Karpas-422 (cell line): ENCODE measurements at regions not wholly inside any gene's neighbourhood (a gene's known extent, or its start where the extent isn't known, plus 50 kb on each side); places are given as distances from the start of the nearest gene placed in this dataset.

Experiments
- DNase-seq: peaks from one replicate; pipeline ENCODE4 v3.0.0-alpha.2; 2015
- H2AFZ ChIP-seq: fragments of 200-600 bp; sonication (generic); 2 replicates; pipeline ENCODE4 v1.6.1; 2014; ENCODE audit warnings: antibody characterized with exemption, low read length, mixed read lengths
- H3K27ac ChIP-seq: fragments of 200-600 bp; sonication (generic); 2 replicates; pipeline ENCODE4 v1.5.1; 2014; ENCODE audit warnings: mild to moderate bottlenecking, low read length, moderate library complexity
- H3K27me3 ChIP-seq: fragments of 200-600 bp; sonication (generic); 2 replicates; pipeline ENCODE4 v1.6.1; 2014; ENCODE audit warnings: low read length, mixed read lengths
- H3K36me3 ChIP-seq: fragments of 200-600 bp; sonication (generic); 2 replicates; pipeline ENCODE4 v1.6.1; 2014; ENCODE audit warnings: low read length, mixed read lengths; ENCODE audit not compliant: insufficient read depth
- H3K4me1 ChIP-seq: fragments of 200-600 bp; sonication (generic); 2 replicates; pipeline ENCODE4 v1.6.1; 2014; ENCODE audit warnings: mild to moderate bottlenecking, low read length, mixed read lengths
- H3K4me2 ChIP-seq: fragments of 200-600 bp; sonication (generic); 2 replicates; pipeline ENCODE4 v1.6.1; 2014; ENCODE audit warnings: low read length, low read depth, mild to moderate bottlenecking; ENCODE audit not compliant: poor library complexity, severe bottlenecking
- H3K4me3 ChIP-seq: fragments of 200-600 bp; sonication (generic); 2 replicates; pipeline ENCODE4 v1.5.1; 2014; ENCODE audit warnings: mild to moderate bottlenecking, antibody characterized with exemption, low read length, mixed read lengths
- H3K79me2 ChIP-seq: fragments of 200-600 bp; sonication (generic); 2 replicates; pipeline ENCODE4 v1.6.1; 2014; ENCODE audit warnings: mild to moderate bottlenecking, low read length, mixed read lengths
- H3K9ac ChIP-seq: fragments of 200-600 bp; sonication (generic); 2 replicates; pipeline ENCODE4 v1.6.0; 2014; ENCODE audit warnings: low read length
- H3K9me2 ChIP-seq: fragments of 200-600 bp; sonication (generic), shearing (Covaris generic); replicated peaks from 2 replicates; pipeline ENCODE4 v1.6.0; 2014; ENCODE audit warnings: mild to moderate bottlenecking, low read length, moderate library complexity; ENCODE audit not compliant: insufficient read depth
- H3K9me3 ChIP-seq: fragments of 300-700, 200-600 bp; sonication (generic); 2 replicates; pipeline ENCODE4 v1.6.1; 2014; ENCODE audit warnings: low read length, mixed read lengths
- H4K20me1 ChIP-seq: fragments of 200-600 bp; sonication (generic); 2 replicates; pipeline ENCODE4 v1.6.1; 2014; ENCODE audit warnings: mild to moderate bottlenecking, antibody characterized with exemption, low read length, low read depth; ENCODE audit not compliant: insufficient read depth

GRCh38 chr2:111629983-111630382 is 254.0 kb downstream of the ANAPC1 start:
- H3K9me3 ChIP-seq: peaks cover 4% of the 10 kb centered on the region
- H4K20me1 ChIP-seq: no peaks in the 10 kb centered on the region
- no peak overlapping the region for H3K4me3 ChIP-seq
- no peaks in the 10 kb centered on the region for H3K79me2 ChIP-seq
- H3K27me3 ChIP-seq: no peaks in the 10 kb centered on the region
- DNase-seq: no peak
- H3K36me3 ChIP-seq: no peaks in the 10 kb centered on the region
- no peak overlapping the region for H3K27ac ChIP-seq
- no peak overlapping the region for H2AFZ ChIP-seq
- H3K9ac ChIP-seq: no peak overlapping the region
- H3K4me2 ChIP-seq: no peak overlapping the region
- no peaks in the 10 kb centered on the region for H3K9me2 ChIP-seq
- H3K4me1 ChIP-seq: no peaks in the 10 kb centered on the region

DNA sequence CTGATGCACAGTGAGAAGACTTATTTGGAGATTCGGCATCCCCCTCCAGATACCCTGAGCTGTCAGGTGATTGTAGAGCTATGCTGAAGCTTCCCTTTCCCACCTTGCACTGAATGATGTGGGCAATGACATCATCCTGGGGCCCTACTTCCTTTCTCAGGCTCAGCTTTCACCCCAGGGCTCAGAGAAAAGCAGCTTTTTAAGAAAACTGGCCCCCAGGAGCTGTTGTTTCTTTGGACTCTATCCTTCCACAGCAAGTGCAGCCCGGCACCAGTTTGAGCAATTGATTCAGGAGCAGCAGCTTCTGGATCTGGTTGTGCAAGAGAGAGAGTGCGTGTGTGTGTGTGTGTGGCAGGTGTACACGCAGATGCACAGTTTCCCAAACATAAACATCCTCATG is 251.3 kb downstream of the ANAPC1 start:
- no peak for DNase-seq
- no peaks in the 10 kb centered on the region for H4K20me1 ChIP-seq
- H3K9me2 ChIP-seq: no peaks in the 10 kb centered on the region
- H2AFZ ChIP-seq: no peak overlapping the region
- no peaks in the 10 kb centered on the region for H3K79me2 ChIP-seq
- H3K4me1 ChIP-seq: no peaks in the 10 kb centered on the region
- peaks cover 4% of the 10 kb centered on the region for H3K9me3 ChIP-seq
- no peak overlapping the region for H3K4me2 ChIP-seq
- H3K27me3 ChIP-seq: no peaks in the 10 kb centered on the region
- no peak overlapping the region for H3K4me3 ChIP-seq
- H3K36me3 ChIP-seq: no peaks in the 10 kb centered on the region
- H3K9ac ChIP-seq: no peak overlapping the region
- no peak overlapping the region for H3K27ac ChIP-seq

- Histone ChIP-seq H4K20me1 (no peaks in the 10 kb centered on the region), H3K4me3 (no peak overlapping the region), H3K27ac (no peak overlapping the region), H3K9me3 (peaks cover 4% of the 10 kb centered on the region), H3K36me3 (no peaks in the 10 kb centered on the region), H3K27me3 (no peaks in the 10 kb centered on the region), H3K4me2 (no peak overlapping the region), H2AFZ (no peak overlapping the region), H3K9ac (no peak overlapping the region), H3K4me1 (no peaks in the 10 kb centered on the region), H3K9me2 (no peaks in the 10 kb centered on the region), H3K79me2 (no peaks in the 10 kb centered on the region)
- DNase-seq: no peak
These were observed 250.8 kb downstream of the ANAPC1 start for GRCh38 chr2:111633189-111633588.

GRCh38 chr2:111633643-111634042 is 250.3 kb downstream of the ANAPC1 start:
- no peak overlapping the region for H3K27ac ChIP-seq
- H3K79me2 ChIP-seq: no peaks in the 10 kb centered on the region
- H2AFZ ChIP-seq: no peak overlapping the region
- no peaks in the 10 kb centered on the region for H3K36me3 ChIP-seq
- no peaks in the 10 kb centered on the region for H3K4me1 ChIP-seq
- H3K4me3 ChIP-seq: no peak overlapping the region
- no peak overlapping the region for H3K4me2 ChIP-seq
- H4K20me1 ChIP-seq: no peaks in the 10 kb centered on the region
- peaks cover 1% of the 10 kb centered on the region; the same call in 1 of the 2 replicates for H3K9me3 ChIP-seq
- H3K9ac ChIP-seq: no peak overlapping the region
- no peak for DNase-seq
- H3K27me3 ChIP-seq: no peaks in the 10 kb centered on the region
- no peaks in the 10 kb centered on the region for H3K9me2 ChIP-seq

- Histone ChIP-seq H3K79me2 (no peaks in the 10 kb centered on the region), H3K36me3 (no peaks in the 10 kb centered on the region), H3K9me2 (no peaks in the 10 kb centered on the region), H3K4me3 (no peak overlapping the region), H2AFZ (no peak overlapping the region), H3K27me3 (no peaks in the 10 kb centered on the region), H3K9me3 (no peaks in the 10 kb centered on the region), H4K20me1 (no peaks in the 10 kb centered on the region), H3K9ac (no peak overlapping the region), H3K4me2 (no peak overlapping the region), H3K27ac (no peak overlapping the region), H3K4me1 (no peaks in the 10 kb centered on the region)
- no peak for DNase-seq
These were observed 249.8 kb downstream of the ANAPC1 start for GRCh38 chr2:111634050-111634794.

DNA sequence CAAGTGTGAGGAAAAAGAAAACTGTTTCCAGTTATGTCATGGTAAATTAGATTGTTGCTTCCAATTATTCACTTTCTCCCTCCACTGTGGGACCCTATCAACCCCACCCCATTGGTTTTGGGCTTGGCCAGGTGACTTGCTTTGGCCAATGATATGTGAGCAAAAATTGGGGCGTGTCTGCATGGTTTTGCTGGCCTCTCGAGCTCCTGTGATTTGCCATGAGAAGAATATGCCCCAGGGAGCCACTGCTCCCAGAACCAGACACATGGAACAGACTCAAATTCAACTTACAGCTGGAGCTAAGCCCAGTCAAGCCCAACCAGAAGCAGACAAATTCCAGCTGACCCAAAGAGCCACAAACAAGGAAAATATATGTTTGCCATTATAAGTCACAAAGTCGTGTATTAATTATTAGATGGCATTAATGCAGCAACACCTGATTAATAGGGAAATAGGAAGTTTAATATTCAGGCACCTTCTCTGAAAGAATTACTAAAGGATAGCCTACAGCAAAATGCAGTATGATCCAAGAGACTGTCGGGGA is 248.9 kb downstream of the ANAPC1 start:
- Histone ChIP-seq H3K4me1 (no peaks in the 10 kb centered on the region), H3K9me2 (no peaks in the 10 kb centered on the region), H3K36me3 (no peaks in the 10 kb centered on the region), H3K27me3 (no peaks in the 10 kb centered on the region), H3K9me3 (no peaks in the 10 kb centered on the region), H4K20me1 (no peaks in the 10 kb centered on the region), H2AFZ (no peak overlapping the region), H3K4me2 (no peak overlapping the region), H3K79me2 (no peaks in the 10 kb centered on the region), H3K4me3 (no peak overlapping the region), H3K27ac (no peak overlapping the region), H3K9ac (no peak overlapping the region)
- DNase-seq: no peak

DNA sequence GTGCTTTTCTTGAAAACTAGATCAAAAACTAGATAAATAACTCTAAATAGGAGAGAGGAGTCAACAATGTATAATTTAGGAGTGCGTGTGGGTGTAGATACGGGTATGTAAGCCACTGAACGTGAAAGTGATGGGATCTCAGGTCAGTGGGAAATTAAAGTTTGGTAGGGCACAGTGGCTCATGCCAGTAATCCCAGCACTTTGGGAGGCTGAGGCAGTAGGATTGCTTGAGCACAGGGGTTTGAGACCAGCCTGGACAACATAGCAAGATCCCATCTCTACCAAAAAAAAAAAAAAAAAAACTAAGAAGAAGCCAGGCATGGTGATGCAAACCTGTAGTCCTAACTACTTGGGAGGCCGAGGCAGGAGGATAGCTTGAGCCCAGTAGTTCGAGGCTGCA is 247.1 kb downstream of the ANAPC1 start:
- no peaks in the 10 kb centered on the region for H3K4me1 ChIP-seq
- H3K9me3 ChIP-seq: no peaks in the 10 kb centered on the region
- H3K27ac ChIP-seq: no peak overlapping the region
- no peaks in the 10 kb centered on the region for H3K27me3 ChIP-seq
- no peaks in the 10 kb centered on the region for H3K9me2 ChIP-seq
- H3K79me2 ChIP-seq: no peaks in the 10 kb centered on the region
- no peak overlapping the region for H3K9ac ChIP-seq
- no peaks in the 10 kb centered on the region for H4K20me1 ChIP-seq
- no peak for DNase-seq
- H3K36me3 ChIP-seq: no peaks in the 10 kb centered on the region
- no peak overlapping the region for H2AFZ ChIP-seq
- no peak overlapping the region for H3K4me3 ChIP-seq
- H3K4me2 ChIP-seq: no peak overlapping the region

DNA sequence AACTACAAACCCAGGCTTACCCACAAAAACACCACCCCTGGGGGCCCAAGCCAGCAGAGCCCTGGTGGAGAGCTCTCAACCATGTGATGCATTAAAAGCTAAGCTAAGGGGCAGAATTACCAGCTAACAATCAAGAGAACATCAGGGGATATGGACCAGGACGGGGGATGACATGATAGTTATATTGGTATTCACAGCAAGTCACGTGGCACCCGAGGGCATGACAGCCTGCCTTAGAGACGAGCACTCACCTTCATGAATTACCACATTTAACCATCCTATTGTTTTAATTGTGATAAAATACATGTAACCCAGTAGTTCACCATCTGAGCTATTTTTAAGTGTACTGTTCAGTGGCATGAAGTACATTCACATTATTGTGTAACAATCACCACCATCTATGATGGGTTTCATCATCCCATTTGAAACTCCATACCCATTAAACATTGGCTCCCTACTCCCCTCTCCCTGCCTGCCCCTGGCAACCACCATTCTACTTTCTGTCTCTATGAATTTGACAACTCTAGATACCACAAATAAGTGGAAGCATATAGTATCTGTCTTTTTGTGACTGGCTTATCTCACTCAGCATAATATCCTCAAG is 245.6 kb downstream of the ANAPC1 start:
- no peak for DNase-seq
- no peak overlapping the region for H2AFZ ChIP-seq
- no peaks in the 10 kb centered on the region for H3K27me3 ChIP-seq
- H3K4me2 ChIP-seq: no peak overlapping the region
- no peaks in the 10 kb centered on the region for H3K36me3 ChIP-seq
- no peaks in the 10 kb centered on the region for H3K9me2 ChIP-seq
- H3K9ac ChIP-seq: no peak overlapping the region
- no peaks in the 10 kb centered on the region for H3K9me3 ChIP-seq
- H3K27ac ChIP-seq: no peak overlapping the region
- no peaks in the 10 kb centered on the region for H3K79me2 ChIP-seq
- H3K4me1 ChIP-seq: no peaks in the 10 kb centered on the region
- H3K4me3 ChIP-seq: no peak overlapping the region
- H4K20me1 ChIP-seq: no peaks in the 10 kb centered on the region
